AG09319 (cell line): ENCODE measurements at regions not wholly inside any gene's neighbourhood (a gene's known extent, or its start where the extent isn't known, plus 50 kb on each side); places are given as distances from the start of the nearest gene placed in this dataset.
"Not testable (repeated sequence)": the region's sequence is repeated elsewhere in the genome, so short reads cannot be mapped to it uniquely, and the experiment has no call there.

ENCODE experiments used
- DNase-seq: peaks from one replicate; pipeline ENCODE4 v3.0.0-alpha.2; 2010; ENCODE audit warnings: low read depth; ENCODE audit errors: extremely low read depth
- CTCF ChIP-seq: IDR thresholded peaks from 2 replicates; pipeline ENCODE4 v1.5.1; 2011; ENCODE audit warnings: low read depth, mild to moderate bottlenecking, inconsistent platforms, low read length, moderate library complexity

- no peak for TF ChIP-seq CTCF
- no peak for DNase-seq
These were observed 105.1 kb upstream of the GALNT15 start for GRCh38 chr3:16069149-16069922.

- TF ChIP-seq CTCF: no peak
- no peak for DNase-seq
These were observed 103.8 kb upstream of the GALNT15 start for GRCh38 chr3:16070707-16071106.

- no peak for DNase-seq
- no peak for TF ChIP-seq CTCF
These were observed 103.3 kb upstream of the GALNT15 start for GRCh38 chr3:16071206-16071605.

GRCh38 chr3:16072420-16073110 is 101.9 kb upstream of the GALNT15 start:
- DNase-seq: no peak
- no peak for TF ChIP-seq CTCF

- TF ChIP-seq CTCF: no peak
These were observed 101.3 kb upstream of the GALNT15 start for GRCh38 chr3:16073203-16073602.

GRCh38 chr3:16073990-16074671 is 100.3 kb upstream of the GALNT15 start:
- DNase-seq: not testable (repeated sequence)

More at GRCh38 chr3:16073203-16073602, 101.3 kb upstream of the GALNT15 start:
- no peak for DNase-seq

GRCh38 chr3:16075647-16076046 is 98.8 kb upstream of the GALNT15 start:
- TF ChIP-seq CTCF: no peak
- no peak for DNase-seq
